ENCODE measurements at regions not wholly inside any gene's neighbourhood (a gene's known extent, or its start where the extent isn't known, plus 50 kb on each side); places are given as distances from the start of the nearest gene placed in this dataset.

DNA sequence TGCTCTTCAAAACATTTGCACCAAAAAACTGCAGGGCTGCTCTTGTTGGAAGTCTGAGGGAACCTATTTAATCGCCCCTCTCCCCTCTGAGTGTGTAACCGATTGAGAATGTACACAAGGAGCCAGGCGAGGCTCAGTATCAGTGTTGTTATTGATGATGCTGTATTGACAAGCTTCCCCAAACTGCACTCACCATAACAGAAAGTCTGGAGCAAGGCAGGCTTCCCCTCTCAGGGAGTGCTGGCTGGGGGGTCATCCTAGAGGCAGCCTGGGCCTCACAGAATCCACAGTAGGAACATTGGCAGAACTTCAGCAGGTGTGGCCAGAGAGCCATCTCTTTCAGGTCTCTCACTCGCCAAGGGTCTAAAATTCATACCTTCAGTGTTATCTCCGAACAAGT lies 58.1 kb upstream of the TUNAR start:
- no peaks in the 10 kb centered on the region for H4K20me1 ChIP-seq (ENCODE audit: insufficient read depth, low read length)
- TF ChIP-seq, protein P1, sequence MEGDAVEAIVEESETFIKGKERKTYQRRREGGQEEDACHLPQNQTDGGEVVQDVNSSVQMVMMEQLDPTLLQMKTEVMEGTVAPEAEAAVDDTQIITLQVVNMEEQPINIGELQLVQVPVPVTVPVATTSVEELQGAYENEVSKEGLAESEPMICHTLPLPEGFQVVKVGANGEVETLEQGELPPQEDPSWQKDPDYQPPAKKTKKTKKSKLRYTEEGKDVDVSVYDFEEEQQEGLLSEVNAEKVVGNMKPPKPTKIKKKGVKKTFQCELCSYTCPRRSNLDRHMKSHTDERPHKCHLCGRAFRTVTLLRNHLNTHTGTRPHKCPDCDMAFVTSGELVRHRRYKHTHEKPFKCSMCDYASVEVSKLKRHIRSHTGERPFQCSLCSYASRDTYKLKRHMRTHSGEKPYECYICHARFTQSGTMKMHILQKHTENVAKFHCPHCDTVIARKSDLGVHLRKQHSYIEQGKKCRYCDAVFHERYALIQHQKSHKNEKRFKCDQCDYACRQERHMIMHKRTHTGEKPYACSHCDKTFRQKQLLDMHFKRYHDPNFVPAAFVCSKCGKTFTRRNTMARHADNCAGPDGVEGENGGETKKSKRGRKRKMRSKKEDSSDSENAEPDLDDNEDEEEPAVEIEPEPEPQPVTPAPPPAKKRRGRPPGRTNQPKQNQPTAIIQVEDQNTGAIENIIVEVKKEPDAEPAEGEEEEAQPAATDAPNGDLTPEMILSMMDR (IDR thresholded peaks at IDR 0.05; ENCODE audit: extremely low read depth, low read depth, low read length): no peak
- H3K27me3 ChIP-seq (ENCODE audit: insufficient read depth, low read length): no peaks in the 10 kb centered on the region
- no peaks in the 10 kb centered on the region for H3K36me3 ChIP-seq (ENCODE audit: insufficient read depth, low read length)
- H3K9me3 ChIP-seq (ENCODE audit: low read depth, low read length): no peaks in the 10 kb centered on the region
- H3K27ac ChIP-seq (ENCODE audit: low read depth, low read length): no peak overlapping the region
- H2AFZ ChIP-seq (ENCODE audit: low read length): no peak overlapping the region
- no peak overlapping the region for H3K4me3 ChIP-seq (ENCODE audit: insufficient read depth, low read length)
- DNase-seq (ENCODE audit: insufficient read length, low spot score, missing footprints): no peak
- no peaks in the 10 kb centered on the region for H3K4me1 ChIP-seq (ENCODE audit: insufficient read depth, low read length)
- no peak overlapping the region for H3K4me2 ChIP-seq (ENCODE audit: insufficient read depth, low read length)
- no peaks in the 10 kb centered on the region for H3K79me2 ChIP-seq (ENCODE audit: insufficient read depth, low read length)

DNA sequence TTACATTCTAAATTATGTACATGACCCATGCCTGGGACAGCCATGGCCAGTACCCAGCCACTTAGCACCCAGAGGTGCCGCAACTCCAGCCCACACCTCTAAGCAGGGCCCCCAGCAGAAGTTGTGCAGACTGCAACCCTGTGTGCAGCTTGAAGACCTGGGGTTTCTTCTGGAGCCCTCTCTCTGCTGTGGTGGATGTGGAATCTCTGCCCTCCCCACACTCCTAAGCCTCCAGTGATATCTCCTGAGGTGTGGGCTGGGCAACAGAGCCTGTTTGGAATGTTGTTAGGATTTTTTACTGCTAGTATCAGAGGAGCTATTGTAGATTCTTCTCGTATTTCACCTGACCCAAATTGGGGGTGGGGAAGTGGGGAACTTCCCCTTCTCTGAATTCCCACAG lies 59.4 kb upstream of the TUNAR start:
- Histone ChIP-seq H3K4me3 (ENCODE audit: insufficient read depth, low read length) (no peak overlapping the region), H3K27me3 (ENCODE audit: insufficient read depth, low read length) (no peaks in the 10 kb centered on the region), H3K9me3 (ENCODE audit: low read depth, low read length) (no peaks in the 10 kb centered on the region), H3K36me3 (ENCODE audit: insufficient read depth, low read length) (no peaks in the 10 kb centered on the region), H4K20me1 (ENCODE audit: insufficient read depth, low read length) (no peaks in the 10 kb centered on the region), H3K4me1 (ENCODE audit: insufficient read depth, low read length) (no peaks in the 10 kb centered on the region), H3K27ac (ENCODE audit: low read depth, low read length) (no peak overlapping the region), H2AFZ (ENCODE audit: low read length) (no peak overlapping the region), H3K4me2 (ENCODE audit: insufficient read depth, low read length) (no peak overlapping the region), H3K79me2 (ENCODE audit: insufficient read depth, low read length) (no peaks in the 10 kb centered on the region)
- no peak for DNase-seq (ENCODE audit: insufficient read length, low spot score, missing footprints)
- TF ChIP-seq, protein P1 (IDR thresholded peaks at IDR 0.05; ENCODE audit: extremely low read depth, low read depth, low read length): no peak

DNA sequence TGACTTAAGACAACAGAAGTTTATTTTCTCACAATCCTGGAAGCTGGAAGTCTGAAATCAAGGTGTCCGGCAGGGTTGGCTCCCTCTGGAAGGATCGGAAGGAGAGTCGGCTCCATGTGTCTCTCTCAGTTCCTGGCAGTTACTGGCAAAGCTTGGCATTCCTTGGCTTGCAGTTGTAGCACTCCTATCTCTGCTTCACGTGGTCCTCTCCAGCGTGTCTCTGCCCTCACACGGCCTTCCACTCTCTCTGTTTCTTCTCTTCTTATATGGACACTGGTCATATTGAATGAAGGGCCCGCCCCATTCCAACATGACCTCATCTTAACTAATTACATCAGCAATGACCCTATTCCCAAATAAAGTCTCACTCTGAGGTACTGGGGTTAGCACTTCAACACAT lies 60.1 kb upstream of the TUNAR start:
- Histone ChIP-seq H3K4me3 (ENCODE audit: insufficient read depth, low read length) (no peak overlapping the region), H3K4me1 (ENCODE audit: insufficient read depth, low read length) (no peaks in the 10 kb centered on the region), H3K9me3 (ENCODE audit: low read depth, low read length) (no peaks in the 10 kb centered on the region), H4K20me1 (ENCODE audit: insufficient read depth, low read length) (no peaks in the 10 kb centered on the region), H3K36me3 (ENCODE audit: insufficient read depth, low read length) (no peaks in the 10 kb centered on the region), H3K27me3 (ENCODE audit: insufficient read depth, low read length) (no peaks in the 10 kb centered on the region), H2AFZ (ENCODE audit: low read length) (no peak overlapping the region), H3K4me2 (ENCODE audit: insufficient read depth, low read length) (no peak overlapping the region), H3K27ac (ENCODE audit: low read depth, low read length) (no peak overlapping the region), H3K79me2 (ENCODE audit: insufficient read depth, low read length) (no peaks in the 10 kb centered on the region)
- TF ChIP-seq, protein P1 (IDR thresholded peaks at IDR 0.05; ENCODE audit: extremely low read depth, low read depth, low read length): no peak
- no peak for DNase-seq (ENCODE audit: insufficient read length, low spot score, missing footprints)

DNA sequence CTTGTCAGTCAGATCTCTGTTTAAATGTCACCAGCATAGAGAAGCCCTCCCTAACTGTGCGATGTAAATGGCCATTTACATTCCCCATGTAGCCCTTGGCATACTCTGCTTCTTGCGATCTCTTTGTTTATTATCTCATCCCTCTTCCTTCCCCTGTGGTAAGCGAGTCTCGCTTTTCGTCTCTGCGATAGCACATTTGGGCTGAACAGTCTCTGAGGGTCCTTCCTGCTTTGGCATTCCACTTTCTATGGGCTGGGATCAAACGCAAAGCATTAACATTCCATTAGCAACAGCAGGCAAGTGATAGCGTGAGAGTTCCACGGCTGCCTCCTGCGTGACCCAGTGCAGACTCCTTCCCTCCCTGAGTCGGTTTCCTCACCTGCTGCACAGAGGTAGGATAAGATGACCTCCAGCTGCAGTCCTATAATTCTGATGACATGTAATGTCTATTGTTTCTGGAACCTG lies 61.4 kb upstream of the TUNAR start:
- H3K4me1 ChIP-seq (ENCODE audit: insufficient read depth, low read length): no peaks in the 10 kb centered on the region
- no peak overlapping the region for H3K4me3 ChIP-seq (ENCODE audit: insufficient read depth, low read length)
- H2AFZ ChIP-seq (ENCODE audit: low read length): no peak overlapping the region
- no peak for DNase-seq (ENCODE audit: insufficient read length, low spot score, missing footprints)
- no peak overlapping the region for H3K4me2 ChIP-seq (ENCODE audit: insufficient read depth, low read length)
- no peaks in the 10 kb centered on the region for H3K36me3 ChIP-seq (ENCODE audit: insufficient read depth, low read length)
- H3K27ac ChIP-seq (ENCODE audit: low read depth, low read length): no peak overlapping the region
- no peaks in the 10 kb centered on the region for H3K9me3 ChIP-seq (ENCODE audit: low read depth, low read length)
- no peaks in the 10 kb centered on the region for H3K79me2 ChIP-seq (ENCODE audit: insufficient read depth, low read length)
- TF ChIP-seq, protein P1 (IDR thresholded peaks at IDR 0.05; ENCODE audit: extremely low read depth, low read depth, low read length): no peak
- no peaks in the 10 kb centered on the region for H4K20me1 ChIP-seq (ENCODE audit: insufficient read depth, low read length)
- no peaks in the 10 kb centered on the region for H3K27me3 ChIP-seq (ENCODE audit: insufficient read depth, low read length)
